Cardiac muscle cell (in vitro differentiated cells and primary cell): ENCODE measurements at regions not wholly inside any gene's neighbourhood (a gene's known extent, or its start where the extent isn't known, plus 50 kb on each side); places are given as distances from the start of the nearest gene placed in this dataset.

ENCODE experiments used
- DNase-seq, 2 donors: peaks; one replicate each; pipeline versions ENCODE4 v3.0.0 to v3.0.0-alpha.2; 2010 to 2017; ENCODE audit warnings: low read depth in 1 of 2, low spot score in 1 of 2
- H3K27ac ChIP-seq: fragments of 200-600 bp; sonication (generic); 2 replicates; pipeline ENCODE4 v1.5.1; 2016
- H3K27me3 ChIP-seq: fragments of 200-600 bp; sonication (generic); 2 replicates; pipeline ENCODE4 v1.6.0; 2016; ENCODE audit warnings: control low read depth
- H3K36me3 ChIP-seq: fragments of 200-600 bp; sonication (generic); 2 replicates; pipeline ENCODE4 v1.5.1; 2016; ENCODE audit warnings: control low read depth
- H3K4me1 ChIP-seq: fragments of 200-600 bp; sonication (generic); 2 replicates; pipeline ENCODE4 v1.8.1; 2017; ENCODE audit warnings: low read depth, mild to moderate bottlenecking, mixed run types
- H3K4me3 ChIP-seq: fragments of 200-600 bp; sonication (generic); 2 replicates; pipeline ENCODE4 v1.5.1; 2016; ENCODE audit warnings: mild to moderate bottlenecking
- H3K9me3 ChIP-seq: fragments of 200-600 bp; sonication (generic); 2 replicates; pipeline ENCODE4 v1.5.1; 2017; ENCODE audit warnings: low read depth, mild to moderate bottlenecking, control low read depth
- TF ChIP-seq, protein P1 (sequence below): IDR thresholded peaks from 2 replicates; pipeline ENCODE4 v1.5.1; 2012; ENCODE audit warnings: low read depth, mild to moderate bottlenecking, low read length

GRCh38 chr3:56880720-56881575 lies 79.2 kb upstream of the ARHGEF3 start:
- no peak for DNase-seq
- Histone ChIP-seq H3K4me1 (peaks cover 5% of the 10 kb centered on the region), H3K36me3 (no peaks in the 10 kb centered on the region), H3K4me3 (no peak overlapping the region), H3K9me3 (no peaks in the 10 kb centered on the region), H3K27me3 (peaks cover 3% of the 10 kb centered on the region), H3K27ac (no peak overlapping the region)
- TF ChIP-seq, protein P1, sequence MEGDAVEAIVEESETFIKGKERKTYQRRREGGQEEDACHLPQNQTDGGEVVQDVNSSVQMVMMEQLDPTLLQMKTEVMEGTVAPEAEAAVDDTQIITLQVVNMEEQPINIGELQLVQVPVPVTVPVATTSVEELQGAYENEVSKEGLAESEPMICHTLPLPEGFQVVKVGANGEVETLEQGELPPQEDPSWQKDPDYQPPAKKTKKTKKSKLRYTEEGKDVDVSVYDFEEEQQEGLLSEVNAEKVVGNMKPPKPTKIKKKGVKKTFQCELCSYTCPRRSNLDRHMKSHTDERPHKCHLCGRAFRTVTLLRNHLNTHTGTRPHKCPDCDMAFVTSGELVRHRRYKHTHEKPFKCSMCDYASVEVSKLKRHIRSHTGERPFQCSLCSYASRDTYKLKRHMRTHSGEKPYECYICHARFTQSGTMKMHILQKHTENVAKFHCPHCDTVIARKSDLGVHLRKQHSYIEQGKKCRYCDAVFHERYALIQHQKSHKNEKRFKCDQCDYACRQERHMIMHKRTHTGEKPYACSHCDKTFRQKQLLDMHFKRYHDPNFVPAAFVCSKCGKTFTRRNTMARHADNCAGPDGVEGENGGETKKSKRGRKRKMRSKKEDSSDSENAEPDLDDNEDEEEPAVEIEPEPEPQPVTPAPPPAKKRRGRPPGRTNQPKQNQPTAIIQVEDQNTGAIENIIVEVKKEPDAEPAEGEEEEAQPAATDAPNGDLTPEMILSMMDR = no peak

DNA sequence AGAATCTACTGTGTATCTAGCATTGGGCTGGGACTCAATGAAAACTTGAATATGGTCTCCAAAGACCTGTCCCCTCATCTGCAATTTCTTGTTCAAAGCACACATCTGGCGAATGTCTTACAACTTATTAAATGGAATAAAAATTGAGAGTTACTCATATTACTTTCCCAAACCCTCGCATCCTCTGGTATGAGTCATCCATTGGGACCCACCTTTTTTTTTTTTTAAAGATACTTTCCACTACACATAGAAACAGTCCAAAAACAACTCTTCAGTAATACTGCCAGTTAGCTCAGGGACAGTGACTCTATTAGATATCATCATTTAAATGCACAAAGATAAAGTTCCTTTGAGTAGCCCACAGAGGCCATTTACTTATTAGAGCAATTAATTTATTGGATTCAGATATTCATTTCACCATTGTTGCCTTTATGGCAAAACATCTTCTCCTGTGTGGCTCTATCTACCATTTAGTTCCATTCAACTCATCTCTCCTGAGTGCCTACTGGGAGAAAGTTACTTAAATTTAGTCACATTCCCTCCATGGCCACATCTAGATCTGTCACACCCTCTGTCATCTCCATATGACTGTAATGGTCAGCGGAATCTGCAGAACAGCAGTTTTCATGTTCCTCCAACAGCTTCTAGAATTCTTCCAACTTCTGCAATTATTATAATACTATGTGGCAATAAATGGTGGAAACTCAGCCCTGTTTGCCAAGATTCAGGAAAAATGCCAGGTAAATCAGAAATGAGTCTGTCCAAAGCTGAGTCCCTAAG lies 77.9 kb upstream of the ARHGEF3 start:
- DNase-seq = peak in 1 of 2 donors; percentile 39
- TF ChIP-seq, protein P1 = no peak

DNA sequence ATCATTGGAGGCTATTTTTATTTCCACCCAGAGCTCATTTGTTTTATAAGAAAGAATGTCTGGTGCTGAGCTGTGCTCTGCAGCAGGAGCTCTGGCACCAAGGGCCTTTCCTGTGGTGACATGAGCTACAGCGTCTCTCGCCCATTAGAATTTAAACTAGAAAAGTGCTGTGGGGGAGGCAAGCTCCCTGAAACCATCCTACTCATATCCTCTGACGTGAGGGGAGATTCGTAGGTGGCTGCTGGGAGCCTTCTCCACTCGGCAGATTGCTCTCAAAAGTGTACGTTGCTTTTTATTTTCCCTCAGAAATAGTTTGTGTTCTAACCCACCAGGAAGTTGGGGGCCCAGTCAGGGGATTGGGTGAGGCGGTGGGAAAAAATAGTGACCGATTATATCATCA lies 76.3 kb upstream of the ARHGEF3 start:
- Histone ChIP-seq H3K4me3 (no peak overlapping the region), H3K36me3 (no peaks in the 10 kb centered on the region), H3K4me1 (peaks cover 5% of the 10 kb centered on the region), H3K27ac (no peak overlapping the region), H3K27me3 (no peaks in the 10 kb centered on the region), H3K9me3 (no peaks in the 10 kb centered on the region)
- TF ChIP-seq, protein P1 = no peak
- DNase-seq = peak; percentile 4 to 62

More for the DNA sequence above, 77.9 kb upstream of the ARHGEF3 start:
- H3K27ac ChIP-seq = no peak overlapping the region
- no peak overlapping the region for H3K4me3 ChIP-seq
- H3K36me3 ChIP-seq = no peaks in the 10 kb centered on the region
- H3K4me1 ChIP-seq = peaks cover 5% of the 10 kb centered on the region
- no peaks in the 10 kb centered on the region for H3K27me3 ChIP-seq
- H3K9me3 ChIP-seq = no peaks in the 10 kb centered on the region

DNA sequence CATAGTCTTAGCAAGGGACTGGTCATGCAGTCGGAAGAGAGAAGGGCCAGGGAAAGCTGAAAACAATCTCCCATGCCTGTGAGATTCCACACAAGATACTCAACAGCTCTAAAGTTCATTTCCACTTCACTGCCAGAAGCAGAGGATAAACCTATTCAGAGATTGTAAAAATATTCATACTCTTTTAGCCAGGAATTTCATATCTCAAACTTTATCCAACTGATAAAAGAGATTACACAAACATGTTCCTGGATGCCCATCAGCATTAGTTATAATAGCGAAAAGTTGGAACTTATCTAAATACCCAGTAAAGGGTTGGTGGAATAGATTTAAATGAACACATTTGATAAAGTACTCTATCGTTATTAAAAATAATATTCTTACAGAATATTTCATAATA lies 75.2 kb upstream of the ARHGEF3 start:
- Histone ChIP-seq H3K4me3 (no peak overlapping the region), H3K27ac (no peak overlapping the region), H3K9me3 (no peaks in the 10 kb centered on the region), H3K36me3 (no peaks in the 10 kb centered on the region), H3K4me1 (peaks cover 5% of the 10 kb centered on the region), H3K27me3 (no peaks in the 10 kb centered on the region)
- DNase-seq = no peak
- TF ChIP-seq, protein P1 = no peak

DNA sequence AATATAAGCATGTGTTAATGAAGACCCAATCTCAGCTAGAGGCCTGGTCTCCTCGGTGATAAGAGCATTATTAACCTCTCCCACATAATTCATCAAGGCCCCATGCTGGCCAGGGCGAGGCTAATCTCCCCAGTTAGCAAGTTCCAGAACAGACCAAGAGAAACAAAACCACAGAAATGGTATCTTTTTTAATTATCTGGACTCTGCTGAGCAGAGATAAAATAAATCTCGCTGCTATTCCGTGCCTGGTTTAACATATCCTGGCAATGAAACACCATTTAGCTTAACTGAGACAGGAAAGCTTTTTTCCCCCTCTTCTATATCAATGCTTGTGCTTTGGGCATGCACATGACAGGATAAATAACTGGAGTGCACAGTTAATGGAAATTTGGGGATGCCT lies 72.5 kb upstream of the ARHGEF3 start:
- no peaks in the 10 kb centered on the region for H3K9me3 ChIP-seq
- H3K27me3 ChIP-seq = peaks cover 4% of the 10 kb centered on the region
- H3K27ac ChIP-seq = no peak overlapping the region
- no peaks in the 10 kb centered on the region for H3K36me3 ChIP-seq
- H3K4me3 ChIP-seq = no peak overlapping the region
- H3K4me1 ChIP-seq = peaks cover 5% of the 10 kb centered on the region
- TF ChIP-seq, protein P1 = no peak
- no peak for DNase-seq
